ENCODE measurements at regions not wholly inside any gene's neighbourhood (a gene's known extent, or its start where the extent isn't known, plus 50 kb on each side); places are given as distances from the start of the nearest gene placed in this dataset.

DNA sequence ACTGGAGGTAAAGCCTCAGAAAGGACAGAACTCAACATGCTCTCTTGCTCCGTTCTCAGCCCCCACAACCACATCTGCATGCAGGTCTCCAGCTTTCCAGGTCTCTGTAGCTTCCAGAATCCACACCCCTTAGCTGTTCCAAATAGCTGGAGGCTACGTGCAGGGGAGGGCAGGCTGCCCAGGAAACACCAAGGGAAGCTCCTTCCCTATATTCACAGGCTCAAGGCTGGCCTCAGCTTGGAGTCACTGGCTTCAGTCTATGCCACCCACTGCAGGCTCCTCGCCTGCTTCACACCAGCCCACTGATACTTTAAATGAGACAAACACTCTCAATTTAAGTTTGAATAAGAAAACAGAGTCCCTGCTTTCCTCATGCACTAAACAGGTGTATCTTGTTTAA lies 73.3 kb downstream of the ASCL4 start:
- H3K27ac Mint-ChIP-seq (ENCODE audit: unreplicated experiment): peak overlapping the region; percentile 2
- peaks cover 6% of the 10 kb centered on the region for H3K27me3 Mint-ChIP-seq (ENCODE audit: unreplicated experiment)
- TF ChIP-seq, protein P1, sequence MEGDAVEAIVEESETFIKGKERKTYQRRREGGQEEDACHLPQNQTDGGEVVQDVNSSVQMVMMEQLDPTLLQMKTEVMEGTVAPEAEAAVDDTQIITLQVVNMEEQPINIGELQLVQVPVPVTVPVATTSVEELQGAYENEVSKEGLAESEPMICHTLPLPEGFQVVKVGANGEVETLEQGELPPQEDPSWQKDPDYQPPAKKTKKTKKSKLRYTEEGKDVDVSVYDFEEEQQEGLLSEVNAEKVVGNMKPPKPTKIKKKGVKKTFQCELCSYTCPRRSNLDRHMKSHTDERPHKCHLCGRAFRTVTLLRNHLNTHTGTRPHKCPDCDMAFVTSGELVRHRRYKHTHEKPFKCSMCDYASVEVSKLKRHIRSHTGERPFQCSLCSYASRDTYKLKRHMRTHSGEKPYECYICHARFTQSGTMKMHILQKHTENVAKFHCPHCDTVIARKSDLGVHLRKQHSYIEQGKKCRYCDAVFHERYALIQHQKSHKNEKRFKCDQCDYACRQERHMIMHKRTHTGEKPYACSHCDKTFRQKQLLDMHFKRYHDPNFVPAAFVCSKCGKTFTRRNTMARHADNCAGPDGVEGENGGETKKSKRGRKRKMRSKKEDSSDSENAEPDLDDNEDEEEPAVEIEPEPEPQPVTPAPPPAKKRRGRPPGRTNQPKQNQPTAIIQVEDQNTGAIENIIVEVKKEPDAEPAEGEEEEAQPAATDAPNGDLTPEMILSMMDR (IDR thresholded peaks at IDR 0.05; ENCODE audit: unreplicated experiment): no peak
- no peak overlapping the region for H3K4me3 Mint-ChIP-seq (ENCODE audit: unreplicated experiment)
- H3K36me3 Mint-ChIP-seq (ENCODE audit: low read depth, unreplicated experiment): no peaks in the 10 kb centered on the region
- H3K4me1 Mint-ChIP-seq (ENCODE audit: unreplicated experiment): peaks cover 38% of the 10 kb centered on the region
- peak; percentile 15 for DNase-seq (ENCODE audit: low spot score)
- no peaks in the 10 kb centered on the region for H3K9me3 Mint-ChIP-seq (ENCODE audit: unreplicated experiment)

DNA sequence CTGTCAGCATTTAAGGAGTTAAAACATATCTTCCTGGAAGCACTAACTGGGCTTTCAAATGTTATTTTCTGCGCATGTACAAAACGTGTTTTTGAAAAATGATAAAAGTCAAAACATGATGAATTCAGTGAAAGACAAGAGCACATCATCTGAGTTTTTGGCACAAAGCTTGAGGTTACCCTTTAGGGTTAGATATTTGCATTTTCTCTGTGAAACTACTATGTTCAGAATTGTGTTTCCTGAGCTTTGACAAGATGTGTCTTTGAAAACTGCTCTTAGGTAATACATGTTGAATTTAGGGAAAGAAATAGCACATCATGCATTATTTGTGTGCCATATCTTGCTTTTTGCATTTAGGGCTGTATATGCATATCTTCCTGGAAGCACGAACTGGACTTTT lies 79.0 kb downstream of the ASCL4 start:
- no peak overlapping the region for H3K4me3 Mint-ChIP-seq (ENCODE audit: unreplicated experiment)
- H3K4me1 Mint-ChIP-seq (ENCODE audit: unreplicated experiment): peaks cover 12% of the 10 kb centered on the region
- H3K36me3 Mint-ChIP-seq (ENCODE audit: low read depth, unreplicated experiment): no peaks in the 10 kb centered on the region
- no peaks in the 10 kb centered on the region for H3K9me3 Mint-ChIP-seq (ENCODE audit: unreplicated experiment)
- H3K27ac Mint-ChIP-seq (ENCODE audit: unreplicated experiment): no peak overlapping the region
- DNase-seq (ENCODE audit: low spot score): no peak
- TF ChIP-seq, protein P1 (IDR thresholded peaks at IDR 0.05; ENCODE audit: unreplicated experiment): no peak
- peaks cover 1% of the 10 kb centered on the region for H3K27me3 Mint-ChIP-seq (ENCODE audit: unreplicated experiment)

DNA sequence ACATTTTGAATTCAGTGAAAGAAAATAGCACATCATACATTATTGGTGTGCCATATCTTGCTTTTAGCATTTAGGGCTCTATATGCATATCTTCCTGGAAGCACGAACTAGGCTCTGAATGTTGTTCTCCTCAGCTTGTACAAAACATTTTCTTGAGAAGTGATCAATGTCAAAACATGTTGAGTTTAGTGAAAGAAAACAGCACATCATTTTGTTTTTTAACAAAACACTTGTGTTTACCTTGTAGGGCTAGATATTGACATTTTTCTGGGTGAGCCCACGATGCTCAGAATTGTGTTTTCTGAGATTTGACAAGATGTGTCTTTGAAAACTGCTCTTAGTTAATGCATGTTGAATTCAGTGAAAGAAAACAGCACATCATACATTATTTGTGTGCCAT lies 81.0 kb downstream of the ASCL4 start:
- no peaks in the 10 kb centered on the region for H3K9me3 Mint-ChIP-seq (ENCODE audit: unreplicated experiment)

DNA sequence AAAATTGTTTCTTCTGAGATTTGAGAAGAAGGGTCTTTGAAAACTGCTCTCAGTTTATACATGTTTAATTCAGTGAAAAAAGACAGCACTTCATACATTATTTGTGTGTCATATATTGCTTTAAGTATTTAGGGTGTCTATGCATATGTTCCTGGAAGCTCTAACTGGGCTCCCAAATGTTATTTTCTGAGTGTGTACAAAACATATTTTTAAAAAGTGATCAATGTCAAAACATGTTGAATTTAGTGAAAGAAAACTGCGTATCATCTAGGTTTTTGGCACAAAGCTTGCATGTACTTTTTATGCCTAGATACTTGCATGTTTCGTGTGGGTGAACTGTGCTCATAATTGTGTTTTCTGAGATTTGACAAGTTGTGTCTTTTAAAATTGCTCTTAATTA lies 81.6 kb downstream of the ASCL4 start:
- no peak overlapping the region for H3K4me3 Mint-ChIP-seq (ENCODE audit: unreplicated experiment)
- H3K27ac Mint-ChIP-seq (ENCODE audit: unreplicated experiment): no peak overlapping the region
- no peaks in the 10 kb centered on the region for H3K36me3 Mint-ChIP-seq (ENCODE audit: low read depth, unreplicated experiment)
- H3K9me3 Mint-ChIP-seq (ENCODE audit: unreplicated experiment): no peaks in the 10 kb centered on the region
- DNase-seq (ENCODE audit: low spot score): no peak
- peaks cover 5% of the 10 kb centered on the region for H3K4me1 Mint-ChIP-seq (ENCODE audit: unreplicated experiment)
- TF ChIP-seq, protein P1 (IDR thresholded peaks at IDR 0.05; ENCODE audit: unreplicated experiment): no peak
- H3K27me3 Mint-ChIP-seq (ENCODE audit: unreplicated experiment): no peaks in the 10 kb centered on the region

More for the DNA sequence above, 81.0 kb downstream of the ASCL4 start:
- Mint-ChIP-seq H3K27ac (ENCODE audit: unreplicated experiment) (no peak overlapping the region), H3K4me3 (ENCODE audit: unreplicated experiment) (no peak overlapping the region), H3K27me3 (ENCODE audit: unreplicated experiment) (no peaks in the 10 kb centered on the region), H3K36me3 (ENCODE audit: low read depth, unreplicated experiment) (no peaks in the 10 kb centered on the region), H3K4me1 (ENCODE audit: unreplicated experiment) (peaks cover 5% of the 10 kb centered on the region)
- TF ChIP-seq, protein P1 (IDR thresholded peaks at IDR 0.05; ENCODE audit: unreplicated experiment): no peak
- no peak for DNase-seq (ENCODE audit: low spot score)

DNA sequence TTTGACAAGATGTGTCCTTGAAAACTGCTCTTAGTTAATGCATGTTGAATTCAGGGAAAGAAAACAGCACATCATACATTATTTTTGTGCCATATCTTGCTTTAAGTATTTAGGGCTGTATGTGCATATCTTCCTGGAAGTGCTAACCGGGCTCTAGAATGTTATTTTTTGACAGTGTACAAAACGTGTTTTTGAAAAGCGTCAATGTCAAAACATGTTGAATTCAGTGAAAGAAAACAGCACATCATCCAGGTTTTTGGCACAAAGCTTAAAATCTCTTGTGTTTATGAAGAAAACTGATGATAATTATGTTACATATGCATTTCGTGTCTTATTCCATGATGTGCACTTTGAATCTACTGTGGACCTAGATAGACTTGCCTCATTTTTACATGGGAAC lies 82.7 kb downstream of the ASCL4 start:
- Mint-ChIP-seq H3K27me3 (ENCODE audit: unreplicated experiment) (no peaks in the 10 kb centered on the region), H3K27ac (ENCODE audit: unreplicated experiment) (no peak overlapping the region), H3K4me1 (ENCODE audit: unreplicated experiment) (no peaks in the 10 kb centered on the region), H3K4me3 (ENCODE audit: unreplicated experiment) (no peak overlapping the region), H3K9me3 (ENCODE audit: unreplicated experiment) (no peaks in the 10 kb centered on the region), H3K36me3 (ENCODE audit: low read depth, unreplicated experiment) (no peaks in the 10 kb centered on the region)
- TF ChIP-seq, protein P1 (IDR thresholded peaks at IDR 0.05; ENCODE audit: unreplicated experiment): no peak
- DNase-seq (ENCODE audit: low spot score): no peak

Data from endothelial cell (in vitro differentiated cells).